ENCODE measurements at regions not wholly inside any gene's neighbourhood (a gene's known extent, or its start where the extent isn't known, plus 50 kb on each side); places are given as distances from the start of the nearest gene placed in this dataset.

DNA sequence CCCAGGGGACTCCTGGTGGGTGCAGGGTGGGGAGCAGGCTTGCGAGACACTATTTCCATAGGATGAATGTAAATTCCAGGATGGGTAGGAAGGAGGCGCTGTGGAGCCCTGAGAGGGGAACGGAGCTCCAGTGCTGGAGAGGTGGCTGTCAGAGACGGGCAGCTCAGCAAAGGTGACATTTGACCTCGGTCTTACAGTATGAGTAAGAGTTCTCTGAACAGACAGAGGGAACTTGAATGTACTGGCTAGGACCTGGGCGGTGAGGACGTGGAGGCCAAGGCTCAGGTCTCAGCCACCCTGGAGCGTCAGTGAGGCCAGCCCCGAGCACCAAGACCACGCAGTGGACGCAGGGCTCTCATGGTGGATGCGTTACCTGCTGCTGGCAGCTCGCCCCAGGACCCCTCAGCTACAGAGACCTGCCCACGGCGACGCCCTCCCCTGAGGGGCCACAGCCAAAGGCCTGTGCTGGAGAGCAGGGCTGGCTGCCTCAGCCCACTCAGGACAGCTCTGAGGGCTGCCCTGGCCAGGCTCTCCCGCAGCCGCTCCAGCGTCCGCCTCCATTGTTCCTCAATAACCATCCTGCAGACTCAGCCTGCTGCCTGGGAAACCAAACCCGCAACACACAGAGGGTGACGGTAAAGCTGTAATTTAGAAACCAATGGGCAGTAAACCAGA is 65.9 kb upstream of the TNRC6C start (continued):
- TF ChIP-seq, protein P1, sequence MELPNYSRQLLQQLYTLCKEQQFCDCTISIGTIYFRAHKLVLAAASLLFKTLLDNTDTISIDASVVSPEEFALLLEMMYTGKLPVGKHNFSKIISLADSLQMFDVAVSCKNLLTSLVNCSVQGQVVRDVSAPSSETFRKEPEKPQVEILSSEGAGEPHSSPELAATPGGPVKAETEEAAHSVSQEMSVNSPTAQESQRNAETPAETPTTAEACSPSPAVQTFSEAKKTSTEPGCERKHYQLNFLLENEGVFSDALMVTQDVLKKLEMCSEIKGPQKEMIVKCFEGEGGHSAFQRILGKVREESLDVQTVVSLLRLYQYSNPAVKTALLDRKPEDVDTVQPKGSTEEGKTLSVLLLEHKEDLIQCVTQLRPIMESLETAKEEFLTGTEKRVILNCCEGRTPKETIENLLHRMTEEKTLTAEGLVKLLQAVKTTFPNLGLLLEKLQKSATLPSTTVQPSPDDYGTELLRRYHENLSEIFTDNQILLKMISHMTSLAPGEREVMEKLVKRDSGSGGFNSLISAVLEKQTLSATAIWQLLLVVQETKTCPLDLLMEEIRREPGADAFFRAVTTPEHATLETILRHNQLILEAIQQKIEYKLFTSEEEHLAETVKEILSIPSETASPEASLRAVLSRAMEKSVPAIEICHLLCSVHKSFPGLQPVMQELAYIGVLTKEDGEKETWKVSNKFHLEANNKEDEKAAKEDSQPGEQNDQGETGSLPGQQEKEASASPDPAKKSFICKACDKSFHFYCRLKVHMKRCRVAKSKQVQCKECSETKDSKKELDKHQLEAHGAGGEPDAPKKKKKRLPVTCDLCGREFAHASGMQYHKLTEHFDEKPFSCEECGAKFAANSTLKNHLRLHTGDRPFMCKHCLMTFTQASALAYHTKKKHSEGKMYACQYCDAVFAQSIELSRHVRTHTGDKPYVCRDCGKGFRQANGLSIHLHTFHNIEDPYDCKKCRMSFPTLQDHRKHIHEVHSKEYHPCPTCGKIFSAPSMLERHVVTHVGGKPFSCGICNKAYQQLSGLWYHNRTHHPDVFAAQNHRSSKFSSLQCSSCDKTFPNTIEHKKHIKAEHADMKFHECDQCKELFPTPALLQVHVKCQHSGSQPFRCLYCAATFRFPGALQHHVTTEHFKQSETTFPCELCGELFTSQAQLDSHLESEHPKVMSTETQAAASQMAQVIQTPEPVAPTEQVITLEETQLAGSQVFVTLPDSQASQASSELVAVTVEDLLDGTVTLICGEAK (IDR thresholded peaks at IDR 0.05), result no peak
- TF ChIP-seq, protein P1 (CRISPR knock-in tag; IDR thresholded peaks at IDR 0.05), result no peak
- TF ChIP-seq, protein P2, sequence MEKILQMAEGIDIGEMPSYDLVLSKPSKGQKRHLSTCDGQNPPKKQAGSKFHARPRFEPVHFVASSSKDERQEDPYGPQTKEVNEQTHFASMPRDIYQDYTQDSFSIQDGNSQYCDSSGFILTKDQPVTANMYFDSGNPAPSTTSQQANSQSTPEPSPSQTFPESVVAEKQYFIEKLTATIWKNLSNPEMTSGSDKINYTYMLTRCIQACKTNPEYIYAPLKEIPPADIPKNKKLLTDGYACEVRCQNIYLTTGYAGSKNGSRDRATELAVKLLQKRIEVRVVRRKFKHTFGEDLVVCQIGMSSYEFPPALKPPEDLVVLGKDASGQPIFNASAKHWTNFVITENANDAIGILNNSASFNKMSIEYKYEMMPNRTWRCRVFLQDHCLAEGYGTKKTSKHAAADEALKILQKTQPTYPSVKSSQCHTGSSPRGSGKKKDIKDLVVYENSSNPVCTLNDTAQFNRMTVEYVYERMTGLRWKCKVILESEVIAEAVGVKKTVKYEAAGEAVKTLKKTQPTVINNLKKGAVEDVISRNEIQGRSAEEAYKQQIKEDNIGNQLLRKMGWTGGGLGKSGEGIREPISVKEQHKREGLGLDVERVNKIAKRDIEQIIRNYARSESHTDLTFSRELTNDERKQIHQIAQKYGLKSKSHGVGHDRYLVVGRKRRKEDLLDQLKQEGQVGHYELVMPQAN (IDR thresholded peaks at IDR 0.05; ENCODE audit: borderline replicate concordance), result no peak
- TF ChIP-seq ZNF431 (CRISPR knock-in tag; IDR thresholded peaks at IDR 0.05) (no peak), ZBTB7A (IDR thresholded peaks at IDR 0.05; ENCODE audit: borderline replicate concordance, control insufficient read depth, low read depth, low read length) (peak; percentile 42; the same call in 1 of the 2 replicates), PHTF2 (CRISPR knock-in tag; IDR thresholded peaks at IDR 0.05) (no peak), GATAD2B (IDR thresholded peaks at IDR 0.05; ENCODE audit: borderline replicate concordance) (no peak), SMC3 (conservative IDR thresholded peaks at IDR 0.05; ENCODE audit: insufficient read depth, low read depth, low read length) (peak; percentile 22; the same call in 1 of the 2 replicates), MEIS2 (IDR thresholded peaks at IDR 0.05; ENCODE audit: partially characterized antibody) (peak; percentile 36), MAFF (IDR thresholded peaks at IDR 0.05; ENCODE audit: low read length) (no peak), ZFX (CRISPR knock-in tag; IDR thresholded peaks at IDR 0.05) (no peak)
- TF ChIP-seq, protein P3, sequence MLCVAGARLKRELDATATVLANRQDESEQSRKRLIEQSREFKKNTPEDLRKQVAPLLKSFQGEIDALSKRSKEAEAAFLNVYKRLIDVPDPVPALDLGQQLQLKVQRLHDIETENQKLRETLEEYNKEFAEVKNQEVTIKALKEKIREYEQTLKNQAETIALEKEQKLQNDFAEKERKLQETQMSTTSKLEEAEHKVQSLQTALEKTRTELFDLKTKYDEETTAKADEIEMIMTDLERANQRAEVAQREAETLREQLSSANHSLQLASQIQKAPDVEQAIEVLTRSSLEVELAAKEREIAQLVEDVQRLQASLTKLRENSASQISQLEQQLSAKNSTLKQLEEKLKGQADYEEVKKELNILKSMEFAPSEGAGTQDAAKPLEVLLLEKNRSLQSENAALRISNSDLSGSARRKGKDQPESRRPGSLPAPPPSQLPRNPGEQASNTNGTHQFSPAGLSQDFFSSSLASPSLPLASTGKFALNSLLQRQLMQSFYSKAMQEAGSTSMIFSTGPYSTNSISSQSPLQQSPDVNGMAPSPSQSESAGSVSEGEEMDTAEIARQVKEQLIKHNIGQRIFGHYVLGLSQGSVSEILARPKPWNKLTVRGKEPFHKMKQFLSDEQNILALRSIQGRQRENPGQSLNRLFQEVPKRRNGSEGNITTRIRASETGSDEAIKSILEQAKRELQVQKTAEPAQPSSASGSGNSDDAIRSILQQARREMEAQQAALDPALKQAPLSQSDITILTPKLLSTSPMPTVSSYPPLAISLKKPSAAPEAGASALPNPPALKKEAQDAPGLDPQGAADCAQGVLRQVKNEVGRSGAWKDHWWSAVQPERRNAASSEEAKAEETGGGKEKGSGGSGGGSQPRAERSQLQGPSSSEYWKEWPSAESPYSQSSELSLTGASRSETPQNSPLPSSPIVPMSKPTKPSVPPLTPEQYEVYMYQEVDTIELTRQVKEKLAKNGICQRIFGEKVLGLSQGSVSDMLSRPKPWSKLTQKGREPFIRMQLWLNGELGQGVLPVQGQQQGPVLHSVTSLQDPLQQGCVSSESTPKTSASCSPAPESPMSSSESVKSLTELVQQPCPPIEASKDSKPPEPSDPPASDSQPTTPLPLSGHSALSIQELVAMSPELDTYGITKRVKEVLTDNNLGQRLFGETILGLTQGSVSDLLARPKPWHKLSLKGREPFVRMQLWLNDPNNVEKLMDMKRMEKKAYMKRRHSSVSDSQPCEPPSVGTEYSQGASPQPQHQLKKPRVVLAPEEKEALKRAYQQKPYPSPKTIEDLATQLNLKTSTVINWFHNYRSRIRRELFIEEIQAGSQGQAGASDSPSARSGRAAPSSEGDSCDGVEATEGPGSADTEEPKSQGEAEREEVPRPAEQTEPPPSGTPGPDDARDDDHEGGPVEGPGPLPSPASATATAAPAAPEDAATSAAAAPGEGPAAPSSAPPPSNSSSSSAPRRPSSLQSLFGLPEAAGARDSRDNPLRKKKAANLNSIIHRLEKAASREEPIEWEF (CRISPR knock-in tag; IDR thresholded peaks at IDR 0.05), result no peak
